ENCODE measurements at regions not wholly inside any gene's neighbourhood (a gene's known extent, or its start where the extent isn't known, plus 50 kb on each side); places are given as distances from the start of the nearest gene placed in this dataset.

DNA sequence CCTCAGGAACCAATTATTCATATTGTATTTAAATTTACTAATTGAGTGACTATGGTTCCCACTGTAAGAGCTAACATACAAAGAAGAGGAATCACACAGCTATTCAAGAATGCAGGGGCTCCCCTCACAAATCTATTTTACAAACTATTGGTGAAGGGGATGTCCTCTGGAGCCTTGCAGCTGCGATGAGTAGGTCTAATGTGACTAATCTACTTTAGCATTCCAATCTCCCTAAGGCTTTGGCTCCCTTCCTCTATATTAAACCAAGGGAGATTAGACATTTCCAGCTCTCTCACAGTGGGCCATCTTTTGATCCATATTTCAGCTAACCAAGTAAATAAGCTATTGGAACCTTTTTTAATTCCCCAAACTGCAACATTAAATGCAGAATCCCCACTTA is 514.2 kb upstream of the BCHE start (continued):
- TF ChIP-seq, protein P1, sequence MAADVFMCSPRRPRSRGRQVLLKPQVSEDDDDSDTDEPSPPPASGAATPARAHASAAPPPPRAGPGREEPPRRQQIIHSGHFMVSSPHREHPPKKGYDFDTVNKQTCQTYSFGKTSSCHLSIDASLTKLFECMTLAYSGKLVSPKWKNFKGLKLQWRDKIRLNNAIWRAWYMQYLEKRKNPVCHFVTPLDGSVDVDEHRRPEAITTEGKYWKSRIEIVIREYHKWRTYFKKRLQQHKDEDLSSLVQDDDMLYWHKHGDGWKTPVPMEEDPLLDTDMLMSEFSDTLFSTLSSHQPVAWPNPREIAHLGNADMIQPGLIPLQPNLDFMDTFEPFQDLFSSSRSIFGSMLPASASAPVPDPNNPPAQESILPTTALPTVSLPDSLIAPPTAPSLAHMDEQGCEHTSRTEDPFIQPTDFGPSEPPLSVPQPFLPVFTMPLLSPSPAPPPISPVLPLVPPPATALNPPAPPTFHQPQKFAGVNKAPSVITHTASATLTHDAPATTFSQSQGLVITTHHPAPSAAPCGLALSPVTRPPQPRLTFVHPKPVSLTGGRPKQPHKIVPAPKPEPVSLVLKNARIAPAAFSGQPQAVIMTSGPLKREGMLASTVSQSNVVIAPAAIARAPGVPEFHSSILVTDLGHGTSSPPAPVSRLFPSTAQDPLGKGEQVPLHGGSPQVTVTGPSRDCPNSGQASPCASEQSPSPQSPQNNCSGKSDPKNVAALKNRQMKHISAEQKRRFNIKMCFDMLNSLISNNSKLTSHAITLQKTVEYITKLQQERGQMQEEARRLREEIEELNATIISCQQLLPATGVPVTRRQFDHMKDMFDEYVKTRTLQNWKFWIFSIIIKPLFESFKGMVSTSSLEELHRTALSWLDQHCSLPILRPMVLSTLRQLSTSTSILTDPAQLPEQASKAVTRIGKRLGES (CRISPR knock-in tag; IDR thresholded peaks at IDR 0.05; ENCODE audit: borderline replicate concordance), result no peak
- TF ChIP-seq, protein P2, sequence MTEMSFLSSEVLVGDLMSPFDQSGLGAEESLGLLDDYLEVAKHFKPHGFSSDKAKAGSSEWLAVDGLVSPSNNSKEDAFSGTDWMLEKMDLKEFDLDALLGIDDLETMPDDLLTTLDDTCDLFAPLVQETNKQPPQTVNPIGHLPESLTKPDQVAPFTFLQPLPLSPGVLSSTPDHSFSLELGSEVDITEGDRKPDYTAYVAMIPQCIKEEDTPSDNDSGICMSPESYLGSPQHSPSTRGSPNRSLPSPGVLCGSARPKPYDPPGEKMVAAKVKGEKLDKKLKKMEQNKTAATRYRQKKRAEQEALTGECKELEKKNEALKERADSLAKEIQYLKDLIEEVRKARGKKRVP (CRISPR knock-in tag; IDR thresholded peaks at IDR 0.05), result no peak
- TF ChIP-seq KAT2B (IDR thresholded peaks at IDR 0.05; ENCODE audit: borderline replicate concordance, low read depth, low read length), result no peak
- TF ChIP-seq KAT7 (CRISPR knock-in tag; IDR thresholded peaks at IDR 0.05; ENCODE audit: borderline replicate concordance), result no peak

DNA sequence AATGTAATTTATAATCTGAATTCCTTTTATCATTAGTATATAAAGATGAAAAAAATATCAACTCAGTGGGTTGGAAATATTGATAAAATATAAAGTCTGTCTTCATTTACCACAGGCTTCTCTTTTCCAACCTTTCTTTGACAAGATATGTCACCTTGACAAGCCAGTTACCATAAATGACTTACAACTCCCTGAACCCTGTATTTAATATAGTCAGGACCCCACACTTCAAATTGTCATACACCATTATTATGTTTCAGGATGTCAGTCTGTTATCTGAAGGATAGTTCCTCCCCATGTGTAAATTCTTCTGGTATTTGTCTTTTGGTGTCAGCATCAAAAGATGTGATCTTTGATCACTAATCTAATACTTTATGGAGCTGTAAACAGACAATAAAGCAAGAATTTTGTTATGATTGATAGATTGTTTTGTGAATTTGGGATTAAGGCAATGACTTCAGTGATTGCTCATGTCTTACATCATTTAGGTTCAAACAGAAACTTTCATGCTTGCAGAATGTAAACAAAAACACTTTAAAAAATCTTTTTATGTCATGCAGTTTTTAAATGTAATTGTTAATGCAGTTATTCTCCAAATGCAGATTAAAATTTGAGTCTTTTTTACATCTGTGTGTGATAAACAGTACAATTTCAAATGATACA is 503.5 kb upstream of the BCHE start:
- in situ Hi-C loops (cut with HindIII; ENCODE audit: extremely low pct_ligation_motif_present, low pct_unique_long_range_greater_than_20kb), result no loop called here
- Histone ChIP-seq H3K4me3 (replicated peaks in 1 of 3; ENCODE audit: insufficient read depth in 1 of 3, low read depth in 2 of 3, low read length in 3 of 3) (no peak overlapping the region), H3K4me2 (ENCODE audit: low read depth, low read length) (no peak overlapping the region), H3K27me3 (ENCODE audit: control insufficient read depth in 1 of 2, insufficient read depth in 2 of 2, low read length in 2 of 2) (no peaks in the 10 kb centered on the region), H3K9me3 (ENCODE audit: low read length) (no peaks in the 10 kb centered on the region), H3K27ac (ENCODE audit: extremely low read length, insufficient read depth, low read length) (no peak overlapping the region), H3K4me1 (ENCODE audit: insufficient read depth, low read length) (no peaks in the 10 kb centered on the region), H3K9ac (ENCODE audit: insufficient read depth, low read depth, low read length) (no peak overlapping the region), H3K79me2 (ENCODE audit: insufficient read depth, low read length) (no peaks in the 10 kb centered on the region), H2AFZ (ENCODE audit: low read length) (no peak overlapping the region), H4K20me1 (ENCODE audit: insufficient read depth, low read length) (no peaks in the 10 kb centered on the region), H3K36me3 (replicated peaks in 1 of 2; ENCODE audit: control insufficient read depth in 1 of 2, insufficient read depth in 2 of 2, low read length in 2 of 2) (no peaks in the 10 kb centered on the region)
- DNase-seq (ENCODE audit: low spot score), result no peak
- intact Hi-C loops (cut with micrococcal nuclease; ENCODE audit: unreplicated experiment), result no loop called here
- FAIRE-seq, result no peak
- BruUV-seq (replicated peaks), result no TSS peak
- ChIA-PET CTCF (ENCODE audit: low intra/inter-chr PET ratio, low total read pairs) (no interaction called here), POLR2A (no interaction called here)
- TF ChIP-seq, protein P3, sequence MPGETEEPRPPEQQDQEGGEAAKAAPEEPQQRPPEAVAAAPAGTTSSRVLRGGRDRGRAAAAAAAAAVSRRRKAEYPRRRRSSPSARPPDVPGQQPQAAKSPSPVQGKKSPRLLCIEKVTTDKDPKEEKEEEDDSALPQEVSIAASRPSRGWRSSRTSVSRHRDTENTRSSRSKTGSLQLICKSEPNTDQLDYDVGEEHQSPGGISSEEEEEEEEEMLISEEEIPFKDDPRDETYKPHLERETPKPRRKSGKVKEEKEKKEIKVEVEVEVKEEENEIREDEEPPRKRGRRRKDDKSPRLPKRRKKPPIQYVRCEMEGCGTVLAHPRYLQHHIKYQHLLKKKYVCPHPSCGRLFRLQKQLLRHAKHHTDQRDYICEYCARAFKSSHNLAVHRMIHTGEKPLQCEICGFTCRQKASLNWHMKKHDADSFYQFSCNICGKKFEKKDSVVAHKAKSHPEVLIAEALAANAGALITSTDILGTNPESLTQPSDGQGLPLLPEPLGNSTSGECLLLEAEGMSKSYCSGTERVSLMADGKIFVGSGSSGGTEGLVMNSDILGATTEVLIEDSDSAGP (CRISPR knock-in tag; IDR thresholded peaks at IDR 0.05; ENCODE audit: borderline replicate concordance), result no peak
- no peak for ATAC-seq

Data from HepG2 (cell line).